NCI-H460 (cell line): ENCODE measurements at regions not wholly inside any gene's neighbourhood (a gene's known extent, or its start where the extent isn't known, plus 50 kb on each side); places are given as distances from the start of the nearest gene placed in this dataset.

Source experiments
- DNase-seq: peaks from one replicate; pipeline ENCODE4 v3.0.0-alpha.2; 2016; ENCODE audit warnings: low read depth; ENCODE audit errors: extremely low read depth
- small RNA-seq, 2 experiments: library from RNA; depleted of rRNA; stranded (forward); fragments of <200 nt; gene quantifications; one replicate each; pipeline ENCODE3, GENCODE V24; 2014

DNA sequence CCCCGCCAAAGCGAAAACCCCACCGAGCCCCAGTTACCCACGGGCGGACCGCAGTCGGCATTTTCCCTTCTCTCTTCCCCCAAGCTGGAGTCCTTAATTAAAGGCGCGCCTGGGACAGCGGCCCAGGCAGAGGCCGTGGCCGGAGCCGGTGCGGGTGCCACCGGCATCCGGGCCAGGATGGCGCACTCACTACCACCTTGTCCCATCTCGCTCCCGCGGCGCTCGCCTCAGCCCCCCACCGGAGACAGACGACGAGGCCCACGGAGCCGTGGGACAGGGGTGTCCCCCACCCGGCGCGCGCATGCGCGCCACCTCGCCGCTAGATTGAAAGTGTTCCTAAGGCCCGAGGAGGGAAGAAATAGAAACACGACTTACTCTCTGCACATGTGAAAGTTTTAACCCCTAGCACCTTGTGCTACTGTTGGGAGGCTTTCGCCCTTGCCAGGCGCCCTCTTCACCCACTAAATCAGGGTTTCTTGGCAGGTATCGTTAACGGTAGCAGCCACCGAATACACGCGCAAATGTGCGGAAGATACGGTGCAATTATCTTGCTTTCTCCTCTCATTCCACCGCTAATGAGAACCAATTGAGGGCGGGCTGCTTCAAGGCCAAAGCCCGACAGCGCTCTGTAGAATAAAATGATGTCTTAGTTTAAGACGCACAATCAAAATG lies 64.3 kb upstream of the CCDC160 start:
- no peak for DNase-seq

DNA sequence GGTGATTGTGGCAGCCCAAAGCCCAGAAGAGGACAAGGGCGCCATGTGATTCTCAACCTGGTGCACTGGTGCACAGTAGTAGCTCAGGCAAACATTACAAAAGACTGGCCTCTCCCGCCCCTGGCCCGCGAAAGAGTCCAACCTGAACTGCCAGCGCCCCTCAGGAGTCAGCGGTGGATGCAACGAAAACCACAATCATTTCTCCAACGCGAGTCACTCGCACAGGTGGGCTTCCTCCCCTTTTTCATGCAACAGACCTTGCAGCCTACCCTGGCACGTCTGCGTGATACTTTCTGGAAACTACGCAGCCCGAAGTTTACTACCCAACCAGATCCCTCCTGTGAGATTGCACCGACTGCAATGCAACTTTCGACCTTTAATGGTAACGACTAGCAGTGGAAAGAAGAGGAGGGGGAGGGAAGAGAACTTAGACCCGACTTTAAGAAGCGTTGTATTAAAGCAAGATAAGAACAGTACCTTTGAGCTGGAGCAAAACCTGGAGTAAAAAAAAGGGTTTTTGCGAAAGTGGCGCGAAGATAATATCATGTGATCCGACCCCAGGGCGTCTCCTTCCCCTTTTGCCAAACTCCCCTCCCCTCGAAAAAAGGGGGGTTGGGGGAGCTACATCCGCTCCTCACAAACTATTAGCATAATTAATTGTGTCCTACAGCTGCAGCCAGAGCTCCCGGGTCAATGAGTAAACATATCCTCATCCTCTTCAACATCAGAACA lies 63.3 kb upstream of the CCDC160 start:
- no peak for DNase-seq

DNA sequence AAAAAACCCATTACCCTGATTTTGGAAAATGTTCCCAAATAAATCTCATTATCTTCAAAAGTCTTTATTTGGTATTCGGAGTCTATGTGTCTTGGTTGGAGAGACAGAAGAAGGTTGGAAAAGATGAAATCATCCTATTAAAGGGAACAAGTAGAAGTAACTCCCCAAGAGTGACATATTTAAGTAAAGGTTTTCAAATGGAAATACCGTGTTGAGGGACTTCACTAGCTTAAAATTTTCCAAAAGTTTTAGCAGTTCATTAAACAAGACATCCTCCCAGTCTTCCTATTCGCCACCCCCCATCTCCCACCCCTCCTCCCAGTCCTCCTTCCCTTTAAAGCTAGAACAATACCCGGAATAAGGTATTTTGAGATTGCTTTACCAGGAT lies 62.7 kb upstream of the CCDC160 start:
- no peak for DNase-seq

DNA sequence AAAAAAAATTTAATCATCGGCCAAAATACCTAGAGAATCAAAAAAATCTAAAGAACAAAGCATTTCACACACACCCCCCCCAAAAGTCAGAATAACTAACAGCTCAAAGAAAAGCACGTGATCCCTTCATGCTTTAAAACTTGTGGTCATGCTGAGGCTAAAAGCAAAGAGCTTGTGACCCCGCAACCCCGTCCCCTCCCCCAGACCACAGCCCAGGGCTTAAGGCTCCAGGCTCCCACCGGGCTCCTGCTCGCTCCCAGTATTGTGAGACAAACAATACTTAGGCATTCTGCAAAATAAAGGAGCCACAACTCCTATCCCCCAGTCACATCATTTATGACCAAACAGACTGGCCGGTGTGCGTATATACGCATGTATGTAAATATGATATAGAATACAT lies 62.1 kb upstream of the CCDC160 start:
- DNase-seq, result no peak

DNA sequence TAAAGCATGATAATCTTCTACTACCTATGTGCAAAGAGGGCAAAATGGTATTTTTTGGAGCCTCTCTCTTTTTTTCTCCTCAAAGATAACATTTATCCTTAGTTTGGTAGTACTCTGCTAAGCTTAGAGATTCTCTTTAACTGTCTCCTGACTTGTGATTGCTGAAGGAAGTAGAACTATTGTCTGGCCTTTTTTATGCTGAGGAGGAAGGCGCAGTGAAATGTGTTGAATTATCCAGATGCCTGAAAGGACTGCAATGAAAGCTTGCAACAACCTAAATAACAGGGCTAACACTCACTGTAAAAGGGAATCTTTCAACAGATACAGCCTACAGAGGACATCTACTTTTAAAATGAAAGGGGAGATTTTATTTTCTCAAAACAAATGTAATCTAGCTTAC lies 59.5 kb upstream of the CCDC160 start:
- DNase-seq, result no peak

DNA sequence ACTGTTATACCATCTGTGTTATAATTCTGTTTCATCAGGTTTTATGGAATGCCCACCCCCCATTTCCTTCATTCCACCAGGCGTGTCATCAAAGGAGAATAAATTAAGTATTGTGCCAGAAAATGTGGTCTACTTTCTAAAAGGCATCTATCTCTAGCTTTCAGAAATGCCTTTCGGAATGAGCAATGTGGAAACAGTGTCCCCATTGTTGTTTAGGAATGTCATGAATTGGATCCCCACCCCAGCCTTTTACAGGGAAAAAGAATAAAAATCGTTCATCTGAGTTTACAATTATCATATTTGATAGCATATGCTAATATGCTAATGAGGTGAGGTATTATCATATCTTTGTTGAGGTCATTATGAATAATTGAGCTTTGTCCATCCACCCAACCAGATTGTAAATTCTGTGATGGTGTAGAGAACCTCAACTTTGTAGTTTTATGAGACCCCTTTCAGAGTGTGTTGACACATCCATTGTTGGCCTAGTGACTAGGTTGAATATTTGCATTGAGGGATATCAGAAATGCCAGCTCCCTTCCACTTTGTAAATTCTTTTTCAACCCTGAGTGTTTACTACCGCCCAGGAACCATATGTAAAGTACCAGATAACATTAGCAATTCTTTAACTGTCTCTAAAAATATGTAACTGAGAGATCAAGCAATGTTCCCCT lies 56.2 kb upstream of the CCDC160 start:
- no peak for DNase-seq

DNA sequence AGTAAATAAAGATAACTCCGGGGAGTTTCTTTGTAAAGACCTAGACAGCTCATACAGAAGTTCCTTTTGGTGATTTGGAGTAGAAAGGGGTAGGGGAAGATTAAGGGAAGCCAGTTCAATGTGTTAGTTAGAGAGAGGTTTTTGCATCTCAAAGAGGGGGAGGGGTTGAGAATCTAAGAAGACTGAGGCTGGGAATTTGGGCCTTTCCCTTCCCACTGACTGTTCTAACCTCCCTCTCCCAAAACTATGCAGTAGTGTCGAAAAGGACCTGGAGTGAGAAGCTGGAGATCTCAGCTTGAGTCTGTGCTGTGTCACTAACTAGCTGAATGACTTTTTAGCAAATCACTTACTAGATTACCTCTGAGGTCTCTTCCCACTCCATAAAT lies 55.7 kb upstream of the CCDC160 start:
- DNase-seq, result no peak

DNA sequence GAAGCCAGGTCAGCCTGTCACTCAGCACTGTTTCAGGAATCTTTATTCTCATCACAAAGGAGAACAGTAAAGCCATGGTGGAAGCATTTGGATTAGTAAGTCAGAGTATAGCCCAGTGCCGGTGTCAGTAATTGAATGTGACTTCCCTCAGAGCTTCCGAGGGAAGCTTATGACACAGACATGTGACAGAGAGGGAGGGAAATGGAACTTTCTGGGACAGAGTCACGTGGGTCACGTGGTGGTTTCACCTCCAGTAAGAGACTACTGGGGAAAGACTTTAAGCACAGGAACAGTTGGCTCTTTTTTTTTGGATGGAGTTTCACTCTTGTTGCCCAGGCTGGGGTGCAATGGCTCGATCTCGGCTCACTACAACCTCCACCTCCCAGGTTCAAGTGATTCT lies 53.3 kb upstream of the CCDC160 start:
- no peak for DNase-seq

DNA sequence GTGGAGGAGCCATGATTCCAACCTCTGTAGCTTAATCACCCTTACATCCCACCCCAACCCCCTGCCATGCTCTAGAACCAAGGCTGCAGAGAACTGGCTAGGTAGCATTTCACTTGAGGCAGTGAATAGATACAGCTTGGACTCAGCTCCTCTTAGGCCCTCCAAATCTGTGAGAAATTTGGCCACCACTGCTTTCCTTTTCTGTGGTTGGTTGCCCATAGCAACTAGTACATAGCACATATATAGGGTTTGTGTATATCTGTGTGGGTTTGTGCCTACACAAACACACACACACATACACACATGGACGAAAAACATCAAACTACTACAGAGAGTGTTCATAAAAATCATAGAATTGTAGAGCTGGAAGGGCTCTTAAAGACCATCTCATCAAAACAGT lies 52.0 kb upstream of the CCDC160 start:
- DNase-seq, result no peak

DNA sequence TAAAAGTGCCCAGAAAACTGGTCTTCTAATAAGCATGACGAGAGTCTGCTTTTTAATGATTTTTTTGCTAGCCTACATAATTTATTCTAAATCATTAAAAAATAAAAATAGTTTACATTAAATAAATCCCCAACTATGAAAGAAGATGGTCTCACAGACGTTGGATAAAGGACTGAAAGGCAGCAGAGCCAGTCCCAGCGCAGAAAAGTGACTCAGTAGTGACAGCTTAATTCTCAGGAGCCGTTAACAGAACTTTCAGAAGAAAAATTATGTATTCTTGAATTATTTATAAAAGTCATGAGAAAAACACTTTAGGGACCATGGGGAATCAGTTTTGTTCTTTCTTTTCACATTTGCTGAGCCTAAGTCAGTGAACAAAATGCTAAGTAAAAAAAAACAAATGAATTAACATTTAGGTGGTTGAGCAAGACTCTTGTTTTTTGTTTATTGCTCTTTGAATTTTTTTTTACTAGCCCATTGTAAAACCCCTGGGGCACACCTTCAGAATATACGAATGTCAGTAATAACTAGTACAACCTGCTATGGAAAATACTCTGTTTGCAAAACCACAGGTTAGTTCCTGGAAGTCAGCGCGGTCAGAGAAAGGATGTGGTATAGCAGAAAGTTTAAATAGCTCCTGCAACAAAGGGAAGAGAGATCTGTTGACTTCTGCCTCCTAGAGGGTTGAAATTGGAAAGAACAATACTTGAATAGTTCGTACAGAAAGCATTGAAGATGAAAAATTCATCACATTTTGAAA lies 50.4 kb upstream of the CCDC160 start:
- no peak for DNase-seq

Small RNAs in the stretch of these regions (small RNA-seq; reads per million reads assigned to genes)
- gene RF00019 (0 reads per million in 2 experiments), gene TIMM8BP2 (0 reads per million in 2 experiments)
